Hepatocyte (in vitro differentiated cells): ENCODE measurements at regions not wholly inside any gene's neighbourhood (a gene's known extent, or its start where the extent isn't known, plus 50 kb on each side); places are given as distances from the start of the nearest gene placed in this dataset.

Source experiments
- DNase-seq: peaks from one replicate; pipeline ENCODE4 v3.0.0-alpha.2; 2016; ENCODE audit warnings: low spot score
- H2AFZ ChIP-seq: fragments of 200-600 bp; sonication (generic); 2 replicates; pipeline ENCODE4 v1.6.0; 2016; ENCODE audit warnings: antibody characterized with exemption, mild to moderate bottlenecking
- H3K27ac ChIP-seq: fragments of 200-600 bp; sonication (generic); 2 replicates; pipeline ENCODE4 v1.5.1; 2016; ENCODE audit warnings: mild to moderate bottlenecking
- H3K27me3 ChIP-seq: fragments of 200-600 bp; sonication (generic); 2 replicates; pipeline ENCODE4 v1.6.1; 2016
- H3K36me3 ChIP-seq: fragments of 200-600 bp; sonication (generic); replicated peaks from 2 replicates; pipeline ENCODE4 v1.5.1; 2016; ENCODE audit warnings: low read depth; ENCODE audit not compliant: insufficient read depth
- H3K4me1 ChIP-seq: fragments of 200-600 bp; sonication (generic); 2 replicates; pipeline ENCODE4 v1.5.1; 2016; ENCODE audit warnings: mild to moderate bottlenecking, moderate library complexity; ENCODE audit not compliant: insufficient read depth
- H3K4me2 ChIP-seq: fragments of 200-600 bp; sonication (generic); 2 replicates; pipeline ENCODE4 v1.6.0; 2016
- H3K4me3 ChIP-seq: fragments of 200-600 bp; sonication (generic); 2 replicates; pipeline ENCODE4 v1.5.1; 2016; ENCODE audit warnings: mild to moderate bottlenecking
- H3K79me2 ChIP-seq: fragments of 200-600 bp; sonication (generic); 2 replicates; pipeline ENCODE4 v1.6.0; 2017; ENCODE audit warnings: mild to moderate bottlenecking
- H3K9me2 ChIP-seq: fragments of 200-600 bp; sonication (generic); replicated peaks from 2 replicates; pipeline ENCODE4 v1.6.0; 2017; ENCODE audit warnings: mild to moderate bottlenecking; ENCODE audit not compliant: insufficient read depth
- H3K9me3 ChIP-seq: fragments of 200-600 bp; sonication (generic); 2 replicates; pipeline ENCODE4 v1.5.1; 2016; ENCODE audit warnings: low read depth, mild to moderate bottlenecking
- H4K20me1 ChIP-seq: fragments of 200-600 bp; sonication (generic); 2 replicates; pipeline ENCODE4 v1.6.0; 2016; ENCODE audit warnings: mild to moderate bottlenecking; ENCODE audit not compliant: insufficient read depth, poor library complexity, severe bottlenecking
- EZH2 ChIP-seq: fragments of 200-600 bp; sonication (generic); IDR thresholded peaks from 2 replicates; pipeline ENCODE4 v1.6.1; 2016; ENCODE audit warnings: antibody characterized with exemption, mild to moderate bottlenecking, borderline replicate concordance
- EZH2phosphoT487 ChIP-seq: fragments of 200-600 bp; sonication (generic); IDR thresholded peaks from one replicate; pipeline ENCODE4 v1.6.1; 2018; ENCODE audit warnings: antibody characterized with exemption, mild to moderate bottlenecking, low read depth, moderate library complexity; ENCODE audit not compliant: unreplicated experiment, severe bottlenecking
- WGBS: methylation state at CpG from one replicate; pipeline ENCODE4 v1.1.6; 2016; ENCODE audit warnings: low lambda C conversion rate; ENCODE audit errors: missing lambda C conversion rate; 5-methylcytosine and 5-hydroxymethylcytosine counted together
- TF ChIP-seq, protein P1 (sequence below): fragments of 200-600 bp; sonication (generic); IDR thresholded peaks from 2 replicates; pipeline ENCODE4 v1.5.1; 2016; ENCODE audit warnings: antibody characterized with exemption, mild to moderate bottlenecking; ENCODE audit not compliant: poor library complexity

DNA sequence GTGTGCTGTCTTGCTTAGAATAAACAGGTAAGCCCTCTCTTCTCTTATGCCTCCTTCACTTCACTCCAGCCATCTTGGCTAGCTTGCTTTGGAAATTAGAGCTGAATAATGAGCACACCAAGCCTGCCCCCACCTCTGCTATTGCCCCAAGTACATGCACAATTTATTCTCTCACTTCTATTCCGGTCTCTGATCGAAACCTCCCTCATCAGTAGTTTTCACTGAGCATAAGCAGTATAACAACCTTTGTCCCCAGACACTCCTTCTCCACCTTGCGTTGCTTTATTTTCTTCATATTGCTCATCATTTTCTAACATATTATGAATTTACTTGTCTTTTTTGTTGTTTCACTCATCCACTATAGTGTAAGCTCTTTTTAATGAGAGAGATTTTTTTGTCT, 253.4 kb downstream of the GXYLT1 start:
- WGBS: 100% methylated on average over 3 of the region's 3 CpGs
- H3K4me3 ChIP-seq: no peak overlapping the region
- no peak overlapping the region for H3K27ac ChIP-seq
- no peak overlapping the region for H2AFZ ChIP-seq
- H3K4me1 ChIP-seq: no peaks in the 10 kb centered on the region
- no peaks in the 10 kb centered on the region for H3K9me2 ChIP-seq
- no peaks in the 10 kb centered on the region for H3K36me3 ChIP-seq
- no peak for DNase-seq
- H3K27me3 ChIP-seq: no peaks in the 10 kb centered on the region
- no peaks in the 10 kb centered on the region for H3K79me2 ChIP-seq
- no peaks in the 10 kb centered on the region for H4K20me1 ChIP-seq
- H3K4me2 ChIP-seq: no peak overlapping the region
- TF ChIP-seq EZH2: no peak
- no peaks in the 10 kb centered on the region for H3K9me3 ChIP-seq

GRCh38 chr12:41888285-41888684, 256.4 kb downstream of the GXYLT1 start:
- Histone ChIP-seq H3K4me2 (no peak overlapping the region), H3K9me3 (no peaks in the 10 kb centered on the region), H4K20me1 (no peaks in the 10 kb centered on the region), H2AFZ (no peak overlapping the region), H3K4me3 (no peak overlapping the region), H3K9me2 (no peaks in the 10 kb centered on the region), H3K27ac (no peak overlapping the region), H3K27me3 (no peaks in the 10 kb centered on the region), H3K36me3 (no peaks in the 10 kb centered on the region), H3K79me2 (no peaks in the 10 kb centered on the region), H3K4me1 (no peaks in the 10 kb centered on the region)
- DNase-seq: no peak
- TF ChIP-seq EZH2phosphoT487 (no peak), EZH2 (no peak)
- TF ChIP-seq, protein P1, sequence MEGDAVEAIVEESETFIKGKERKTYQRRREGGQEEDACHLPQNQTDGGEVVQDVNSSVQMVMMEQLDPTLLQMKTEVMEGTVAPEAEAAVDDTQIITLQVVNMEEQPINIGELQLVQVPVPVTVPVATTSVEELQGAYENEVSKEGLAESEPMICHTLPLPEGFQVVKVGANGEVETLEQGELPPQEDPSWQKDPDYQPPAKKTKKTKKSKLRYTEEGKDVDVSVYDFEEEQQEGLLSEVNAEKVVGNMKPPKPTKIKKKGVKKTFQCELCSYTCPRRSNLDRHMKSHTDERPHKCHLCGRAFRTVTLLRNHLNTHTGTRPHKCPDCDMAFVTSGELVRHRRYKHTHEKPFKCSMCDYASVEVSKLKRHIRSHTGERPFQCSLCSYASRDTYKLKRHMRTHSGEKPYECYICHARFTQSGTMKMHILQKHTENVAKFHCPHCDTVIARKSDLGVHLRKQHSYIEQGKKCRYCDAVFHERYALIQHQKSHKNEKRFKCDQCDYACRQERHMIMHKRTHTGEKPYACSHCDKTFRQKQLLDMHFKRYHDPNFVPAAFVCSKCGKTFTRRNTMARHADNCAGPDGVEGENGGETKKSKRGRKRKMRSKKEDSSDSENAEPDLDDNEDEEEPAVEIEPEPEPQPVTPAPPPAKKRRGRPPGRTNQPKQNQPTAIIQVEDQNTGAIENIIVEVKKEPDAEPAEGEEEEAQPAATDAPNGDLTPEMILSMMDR: no peak

GRCh38 chr12:41881891-41882805, 262.5 kb downstream of the GXYLT1 start:
- TF ChIP-seq EZH2phosphoT487: no peak
- TF ChIP-seq, protein P1: no peak
- no peak for TF ChIP-seq EZH2

GRCh38 chr12:41869432-41869831, 275.2 kb downstream of the GXYLT1 start:
- Histone ChIP-seq H3K9me2 (no peaks in the 10 kb centered on the region), H3K9me3 (no peaks in the 10 kb centered on the region), H3K27ac (no peak overlapping the region), H3K4me1 (no peaks in the 10 kb centered on the region), H3K79me2 (no peaks in the 10 kb centered on the region), H4K20me1 (no peaks in the 10 kb centered on the region), H3K27me3 (no peaks in the 10 kb centered on the region), H3K4me2 (no peak overlapping the region), H3K36me3 (no peaks in the 10 kb centered on the region), H3K4me3 (no peak overlapping the region), H2AFZ (no peak overlapping the region)
- DNase-seq: no peak
- WGBS: 44% methylated on average over 2 of the region's 2 CpGs
- TF ChIP-seq, protein P1: no peak
- TF ChIP-seq EZH2phosphoT487: no peak
- no peak for TF ChIP-seq EZH2

More at GRCh38 chr12:41881891-41882805, 262.5 kb downstream of the GXYLT1 start:
- Histone ChIP-seq H3K4me1 (no peaks in the 10 kb centered on the region), H3K27me3 (no peaks in the 10 kb centered on the region), H3K4me3 (no peak overlapping the region), H3K36me3 (no peaks in the 10 kb centered on the region), H3K9me3 (no peaks in the 10 kb centered on the region), H3K27ac (no peak overlapping the region), H3K79me2 (no peaks in the 10 kb centered on the region), H4K20me1 (no peaks in the 10 kb centered on the region), H2AFZ (no peak overlapping the region), H3K9me2 (no peaks in the 10 kb centered on the region), H3K4me2 (no peak overlapping the region)
- DNase-seq: no peak
- 88% methylated on average over 5 of the region's 5 CpGs for WGBS
